ENCODE measurements at regions not wholly inside any gene's neighbourhood (a gene's known extent, or its start where the extent isn't known, plus 50 kb on each side); places are given as distances from the start of the nearest gene placed in this dataset.
"Not testable (repeated sequence)": the region's sequence is repeated elsewhere in the genome, so short reads cannot be mapped to it uniquely, and the experiment has no call there.

DNA sequence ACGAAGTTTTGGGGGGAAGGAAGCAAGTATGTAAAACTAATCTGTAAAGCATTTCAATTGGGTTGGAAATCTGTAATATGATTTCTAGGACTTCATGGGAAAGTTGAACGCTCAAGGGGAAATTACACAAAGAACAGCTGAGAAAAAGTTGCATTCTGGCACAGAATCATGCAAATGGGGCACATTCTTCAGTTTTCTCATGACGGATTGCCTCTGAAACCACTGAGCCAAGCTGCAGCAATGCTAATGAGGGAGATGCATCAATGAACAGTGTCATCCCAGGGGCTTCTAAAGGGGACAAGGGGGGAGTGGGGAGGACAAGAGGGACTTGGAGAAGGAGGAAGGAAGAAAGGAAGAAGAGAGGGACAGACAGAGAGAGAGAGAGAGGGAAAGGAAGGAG, 291.4 kb upstream of the ATP11B start:
- peak in 4 of 51 donors; percentile 7 to 43 (median 14) for DNase-seq

GRCh38 chr3:182503401-182503800, 289.9 kb upstream of the ATP11B start:
- DNase-seq = no peak

DNA sequence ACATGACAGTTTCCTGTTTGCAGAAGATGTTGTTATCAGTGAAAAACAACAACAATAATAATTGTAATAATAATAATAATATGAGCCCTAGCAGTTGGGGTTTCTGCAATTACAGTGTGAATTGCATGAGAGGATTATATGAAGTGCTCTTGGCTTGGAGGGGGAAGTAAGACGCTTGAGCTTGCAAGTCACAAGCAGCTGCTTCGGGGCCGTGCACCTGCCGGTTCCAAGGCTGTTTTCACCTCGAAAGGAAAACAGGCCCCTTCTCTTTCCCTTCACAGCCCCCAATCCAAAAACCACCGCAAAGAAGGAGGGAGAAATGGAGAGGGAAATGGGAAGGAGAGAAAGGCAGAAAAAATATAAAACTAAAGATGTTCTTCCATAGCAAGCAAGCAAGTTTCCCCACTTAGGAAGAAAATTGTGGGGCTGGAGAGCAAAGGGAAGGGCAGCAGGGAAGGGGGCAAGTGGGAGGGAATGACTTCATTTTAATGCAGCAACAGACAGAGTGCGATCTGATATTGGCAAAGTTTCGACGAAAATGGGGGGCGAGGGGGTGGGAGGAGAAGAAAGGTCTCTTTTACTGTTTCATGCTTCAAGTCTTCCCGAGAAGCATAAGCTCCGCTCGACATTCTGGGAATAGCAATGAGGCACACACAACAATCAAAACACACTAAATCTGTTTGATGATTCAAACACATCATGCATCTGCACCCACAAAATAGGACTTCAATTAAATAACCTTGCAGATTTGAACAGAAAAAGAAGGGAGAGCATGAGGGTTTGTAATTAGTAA, 284.2 kb upstream of the ATP11B start:
- DNase-seq = peak in 19 of 51 donors; percentile 7 to 78 (median 24)

DNA sequence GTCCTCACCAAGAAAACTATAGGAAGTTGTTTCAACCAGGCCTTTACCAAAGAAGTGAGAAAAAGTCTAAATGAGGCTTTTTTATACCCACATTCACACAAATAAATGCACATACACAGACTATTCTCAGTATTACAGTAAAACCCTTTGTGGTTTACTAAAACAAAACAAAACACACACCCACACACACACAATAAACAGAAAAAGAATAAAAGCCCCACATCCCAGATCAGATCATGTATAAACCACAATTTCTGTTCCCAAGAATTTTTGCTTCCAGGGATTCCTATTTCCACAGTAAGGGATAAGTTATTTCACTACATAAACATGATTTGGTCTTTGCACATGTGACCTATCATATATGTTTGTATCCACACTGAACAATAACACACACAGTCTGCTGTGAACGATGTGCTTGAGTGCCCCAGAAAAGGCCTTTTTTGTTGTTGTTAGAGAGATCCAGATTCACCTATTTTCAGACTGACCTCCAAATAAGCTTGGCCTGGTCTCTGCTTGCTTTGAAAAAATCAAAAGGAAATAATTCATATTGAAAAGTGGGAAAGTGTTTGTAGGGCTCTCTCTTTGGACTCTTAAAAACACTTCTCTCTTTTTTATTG, 283.4 kb upstream of the ATP11B start:
- DNase-seq = peak in 1 of 51 donors; percentile 54

- DNase-seq = no peak
These were observed 278.9 kb upstream of the ATP11B start for GRCh38 chr3:182514236-182514964.

DNA sequence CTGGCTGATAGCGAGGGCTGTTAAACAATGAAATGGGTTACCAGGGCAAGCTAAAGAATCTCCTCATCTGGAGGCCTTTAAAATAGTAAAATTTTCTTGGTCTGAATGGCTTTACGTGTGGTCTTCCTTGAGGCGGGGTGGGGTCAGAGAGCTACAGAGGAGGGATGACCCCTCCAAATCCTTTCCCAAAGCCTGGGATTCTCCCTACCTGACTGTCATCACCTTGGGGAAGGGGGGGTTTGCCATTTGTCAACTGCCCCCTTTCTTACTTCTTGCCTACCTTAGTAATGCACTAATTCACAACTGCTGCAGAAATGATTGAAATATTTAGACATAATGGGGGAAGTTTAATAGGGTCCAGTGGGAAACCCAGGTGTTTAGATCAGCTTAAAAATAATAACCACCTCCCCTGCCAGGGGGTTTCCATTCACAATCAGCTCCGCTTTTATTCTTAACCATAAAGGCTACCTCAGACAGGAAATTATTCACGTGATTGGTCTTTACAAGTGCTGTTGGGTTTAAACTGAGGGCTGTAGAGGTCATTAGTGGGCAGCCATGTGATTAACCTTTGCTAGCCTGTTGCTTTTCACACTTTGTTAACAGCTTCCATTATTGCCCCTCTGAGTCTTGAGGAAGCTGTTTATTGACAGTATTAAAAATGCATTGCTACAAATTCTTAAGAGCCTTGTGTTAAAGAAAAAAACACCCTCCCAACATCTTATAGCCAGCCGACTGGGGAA, 276.5 kb upstream of the ATP11B start:
- no peak for DNase-seq

DNA sequence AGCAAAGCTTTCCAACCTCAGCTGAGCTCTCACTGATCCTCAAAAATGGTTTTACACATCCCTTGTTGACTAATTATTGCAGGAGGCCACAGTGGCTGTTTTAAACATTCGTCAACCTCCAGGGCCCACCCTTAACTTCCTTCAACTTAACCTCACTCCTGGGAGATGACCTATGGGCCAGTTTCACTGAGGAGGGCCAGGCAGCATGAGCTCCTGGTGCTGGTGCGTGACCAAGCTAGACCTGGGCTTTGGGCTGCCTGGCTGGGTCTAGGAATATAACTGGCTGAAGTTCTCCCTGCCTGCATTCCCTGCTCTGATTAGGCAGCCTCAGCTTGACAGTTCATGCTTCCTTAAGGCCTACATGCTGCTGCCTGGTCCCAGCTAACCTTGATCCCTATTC, 273.7 kb upstream of the ATP11B start:
- DNase-seq = no peak

DNA sequence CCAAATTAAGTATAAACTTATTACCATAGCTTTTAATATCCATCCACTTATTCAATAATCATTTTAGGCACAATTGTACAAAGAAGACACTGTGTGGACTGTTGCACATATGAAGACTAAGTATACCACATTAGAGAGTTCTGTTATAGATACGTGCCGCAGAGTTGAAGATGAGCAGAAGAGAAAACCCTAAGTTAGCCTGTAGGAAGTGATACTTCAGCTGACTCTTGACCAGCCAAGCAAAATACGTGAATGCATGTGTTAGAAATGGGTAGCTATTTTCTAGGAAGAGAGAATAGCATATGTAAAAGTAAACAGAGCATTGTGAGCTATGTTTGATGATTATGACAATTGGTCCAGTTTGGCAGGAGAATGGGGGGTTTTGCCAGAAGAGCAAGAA, 272.0 kb upstream of the ATP11B start:
- no peak for DNase-seq

GRCh38 chr3:182523424-182523823, 269.9 kb upstream of the ATP11B start:
- not testable (repeated sequence) for DNase-seq

DNA sequence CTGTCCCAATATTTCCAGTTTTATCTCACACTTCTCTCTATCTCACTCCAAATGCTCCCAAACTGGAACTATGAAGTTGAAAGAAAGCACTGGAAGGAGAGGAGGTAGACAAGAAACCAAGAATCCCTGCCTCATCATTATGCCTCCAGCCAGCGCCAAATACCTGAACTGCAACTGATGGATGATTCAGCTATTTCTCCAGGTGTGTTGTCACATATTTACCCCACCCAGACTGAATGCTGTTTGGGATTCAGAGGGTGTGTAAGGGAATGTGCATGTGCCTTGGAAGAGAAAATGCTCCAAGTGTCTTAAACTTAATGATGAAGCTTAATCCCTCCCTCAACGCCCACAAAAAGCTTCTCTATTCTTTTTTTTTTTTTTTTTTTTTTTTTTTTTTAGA, 269.5 kb upstream of the ATP11B start:
- no peak for DNase-seq

- DNase-seq = no peak
These were observed 268.4 kb upstream of the ATP11B start for GRCh38 chr3:182524711-182525401.

DNA sequence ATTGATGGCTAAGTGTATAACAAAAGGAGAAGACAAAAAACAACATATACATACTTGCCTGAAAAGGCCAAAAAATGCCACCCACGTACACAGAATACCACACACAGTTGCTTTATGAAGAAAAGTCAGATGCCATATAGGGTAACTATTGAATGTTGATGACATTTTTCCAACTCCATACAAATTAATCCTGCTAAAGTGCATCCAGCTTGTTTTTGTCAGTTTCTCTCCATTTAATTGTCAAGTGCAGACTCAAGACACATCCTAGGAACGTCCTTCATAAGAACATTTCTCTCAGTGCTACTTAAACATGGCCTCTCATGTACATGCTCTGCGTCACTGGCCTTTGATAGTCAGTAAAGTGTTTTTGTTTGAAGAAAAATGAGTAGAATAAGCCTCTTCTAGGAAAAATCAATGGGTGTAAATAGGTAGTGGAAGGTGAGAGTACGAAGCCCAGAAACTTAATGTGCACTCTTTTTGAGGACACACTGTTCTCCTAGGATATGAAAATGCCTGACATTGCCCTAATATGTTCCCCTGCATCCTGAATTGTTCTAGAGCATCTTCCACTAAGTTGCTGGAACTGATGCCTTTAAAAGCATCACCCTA, 267.4 kb upstream of the ATP11B start:
- DNase-seq = no peak

DNA sequence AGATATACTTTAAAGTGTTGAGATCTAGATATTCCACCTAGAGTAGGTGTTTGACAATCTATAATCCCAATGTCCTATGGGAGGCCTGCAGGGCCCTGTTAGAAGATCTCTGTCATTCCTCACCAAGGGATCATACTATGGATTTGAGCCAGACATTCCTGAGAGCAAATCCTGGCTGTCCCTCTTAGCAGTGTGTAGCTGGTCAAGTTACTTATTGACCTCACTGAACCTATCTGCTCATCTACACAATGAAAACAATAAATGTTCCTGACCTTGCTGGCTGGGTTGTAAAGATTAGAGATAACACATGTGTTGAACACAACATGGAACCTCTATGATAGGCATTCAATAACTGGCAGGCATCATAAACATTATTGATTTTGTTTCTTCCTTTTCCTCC, 265.6 kb upstream of the ATP11B start:
- no peak for DNase-seq

- no peak for DNase-seq
These were observed 263.0 kb upstream of the ATP11B start for GRCh38 chr3:182530316-182530715.

- DNase-seq = peak in 1 of 51 donors; percentile 4
These were observed 259.9 kb upstream of the ATP11B start for GRCh38 chr3:182533394-182533793.

DNA sequence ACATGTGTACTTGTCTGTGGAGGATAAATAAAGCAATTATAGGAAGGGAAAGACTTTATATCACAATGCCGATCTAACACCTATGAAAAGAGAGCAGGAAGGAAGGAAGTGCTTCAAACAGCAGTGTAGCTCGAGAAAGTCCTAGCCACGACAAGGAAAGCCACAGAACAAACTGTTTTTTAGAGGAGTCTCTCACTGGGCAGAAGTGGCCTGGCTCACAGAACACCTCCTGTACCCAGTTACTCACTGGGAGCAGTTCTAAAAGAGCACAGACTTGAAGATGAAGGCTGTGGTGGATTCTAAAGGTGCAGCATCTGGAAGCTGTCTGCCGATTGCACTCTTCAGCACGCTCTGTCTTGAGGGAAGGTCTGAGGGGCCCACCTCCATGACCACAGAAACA, 248.8 kb upstream of the ATP11B start:
- no peak for DNase-seq

GRCh38 chr3:182562274-182562673, 231.0 kb upstream of the ATP11B start:
- no peak for DNase-seq

DNA sequence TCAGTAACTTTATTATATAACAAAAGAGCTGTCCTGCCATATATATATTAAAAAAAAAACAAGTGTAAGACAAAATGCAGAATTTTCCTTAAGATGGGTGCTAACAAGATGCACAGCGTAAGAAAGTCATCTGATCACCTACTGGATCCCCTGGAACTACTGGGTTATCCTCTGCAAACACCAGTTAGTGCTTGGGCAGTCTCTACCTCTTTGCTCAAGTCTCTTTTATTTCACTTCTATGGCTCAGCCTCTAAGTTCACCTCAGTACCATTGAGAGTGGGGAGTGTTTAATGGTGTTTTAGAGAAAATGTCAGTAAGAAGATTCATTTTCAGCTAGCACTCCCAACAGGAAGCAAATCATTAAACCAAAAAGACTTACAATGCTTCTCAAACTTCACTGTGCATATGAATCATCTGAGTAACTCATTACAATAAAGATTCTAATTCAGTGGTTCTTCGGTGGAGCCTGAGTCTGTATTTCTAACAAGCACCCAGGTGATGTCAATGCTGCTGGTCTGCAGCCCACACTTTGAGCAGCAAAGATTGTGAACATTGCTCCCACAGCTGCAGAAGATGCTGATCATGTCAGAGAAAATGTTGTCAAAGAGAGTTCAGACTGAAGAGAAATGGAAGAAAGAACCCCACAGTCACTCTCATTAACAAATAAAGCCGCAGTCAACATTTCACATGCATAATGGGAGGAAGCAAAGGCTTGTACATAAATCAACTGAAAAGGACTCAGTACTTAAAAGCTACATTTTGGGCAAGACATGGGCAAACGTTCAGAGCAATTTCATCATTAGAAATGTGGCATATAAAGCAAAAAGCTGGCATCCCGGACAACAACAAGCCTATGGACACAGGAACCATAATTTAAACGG, 227.1 kb upstream of the ATP11B start:
- peak in 1 of 51 donors; percentile 21 for DNase-seq

- DNase-seq = peak in 15 of 51 donors; percentile 1 to 40 (median 14)
These were observed 225.6 kb upstream of the ATP11B start for GRCh38 chr3:182567700-182568099.

- no peak for DNase-seq
These were observed 225.0 kb upstream of the ATP11B start for GRCh38 chr3:182568261-182568660.

Data from hypothalamus (tissue), 51 donors.